GM23338 (cell line): ENCODE measurements at regions not wholly inside any gene's neighbourhood (a gene's known extent, or its start where the extent isn't known, plus 50 kb on each side); places are given as distances from the start of the nearest gene placed in this dataset.
"Not testable (repeated sequence)": the region's sequence is repeated elsewhere in the genome, so short reads cannot be mapped to it uniquely, and the experiment has no call there.

Experiments
- CTCF ChIP-seq, 2 experiments: fragments of 200-600 bp in 1 of 2; sonication (generic) in 1 of 2; conservative IDR thresholded peaks; 2 replicates each; pipeline versions ENCODE4 v1.5.1 to v1.6.1; 2016 to 2017; ENCODE audit warnings: antibody characterized with exemption in 2 of 2, low read depth in 2 of 2, mild to moderate bottlenecking in 2 of 2, moderate library complexity in 1 of 2
- EZH2 ChIP-seq: fragments of 200-600 bp; sonication (generic); IDR thresholded peaks from one replicate; pipeline ENCODE4 v1.8.0; 2017; ENCODE audit warnings: antibody characterized with exemption, mild to moderate bottlenecking, low read depth; ENCODE audit not compliant: unreplicated experiment
- POLR2AphosphoS5 ChIP-seq: IDR thresholded peaks from 2 replicates; pipeline ENCODE4 v1.6.1; 2016; ENCODE audit warnings: antibody characterized with exemption, low read depth
- REST ChIP-seq: IDR thresholded peaks from one replicate; pipeline ENCODE4 v1.6.1; 2018; ENCODE audit warnings: antibody characterized with exemption; ENCODE audit not compliant: unreplicated experiment

GRCh38 chr4:49154308-49155103 is 168.4 kb downstream of the CWH43 start:
- TF ChIP-seq CTCF (conservative IDR thresholded peaks at IDR 0.05; ENCODE audit: low read depth in 2 of 2); EZH2; POLR2AphosphoS5; REST: not testable (repeated sequence)
